Brain microvascular endothelial cell (primary cell): ENCODE measurements at regions not wholly inside any gene's neighbourhood (a gene's known extent, or its start where the extent isn't known, plus 50 kb on each side); places are given as distances from the start of the nearest gene placed in this dataset.

Experiments used
- DNase-seq: peaks from one replicate; pipeline ENCODE4 v3.0.0-alpha.2; 2020
- H3K27ac ChIP-seq: fragments of 250-450 bp; sonication (Bioruptor Pico); 2 replicates; pipeline ENCODE4 v1.5.1; 2020; ENCODE audit warnings: mild to moderate bottlenecking, moderate library complexity
- H3K27me3 ChIP-seq: fragments of 250-450 bp; sonication (Bioruptor Pico); replicated peaks from 2 replicates; pipeline ENCODE4 v1.5.1; 2020; ENCODE audit warnings: mild to moderate bottlenecking
- H3K36me3 ChIP-seq: fragments of 250-450 bp; sonication (Bioruptor Pico); replicated peaks from 2 replicates; pipeline ENCODE4 v1.5.1; 2020; ENCODE audit warnings: mild to moderate bottlenecking
- H3K4me3 ChIP-seq: 2 replicates; pipeline ENCODE4 v1.5.1; 2011; ENCODE audit warnings: low read depth, mild to moderate bottlenecking, control low read depth, low read length, moderate library complexity
- CTCF ChIP-seq: IDR thresholded peaks from 2 replicates; pipeline ENCODE4 v1.5.1; 2011; ENCODE audit warnings: low read depth, mild to moderate bottlenecking, moderate library complexity, low read length, control low read depth, inconsistent platforms; ENCODE audit errors: missing control alignments
- in situ Hi-C: cut with HindIII; loops from 2 replicates; pipeline ENCODE4 v1.10.0; 2017; ENCODE audit warnings: low sequenced_read_pairs, low pct_ligation_motif_present

DNA sequence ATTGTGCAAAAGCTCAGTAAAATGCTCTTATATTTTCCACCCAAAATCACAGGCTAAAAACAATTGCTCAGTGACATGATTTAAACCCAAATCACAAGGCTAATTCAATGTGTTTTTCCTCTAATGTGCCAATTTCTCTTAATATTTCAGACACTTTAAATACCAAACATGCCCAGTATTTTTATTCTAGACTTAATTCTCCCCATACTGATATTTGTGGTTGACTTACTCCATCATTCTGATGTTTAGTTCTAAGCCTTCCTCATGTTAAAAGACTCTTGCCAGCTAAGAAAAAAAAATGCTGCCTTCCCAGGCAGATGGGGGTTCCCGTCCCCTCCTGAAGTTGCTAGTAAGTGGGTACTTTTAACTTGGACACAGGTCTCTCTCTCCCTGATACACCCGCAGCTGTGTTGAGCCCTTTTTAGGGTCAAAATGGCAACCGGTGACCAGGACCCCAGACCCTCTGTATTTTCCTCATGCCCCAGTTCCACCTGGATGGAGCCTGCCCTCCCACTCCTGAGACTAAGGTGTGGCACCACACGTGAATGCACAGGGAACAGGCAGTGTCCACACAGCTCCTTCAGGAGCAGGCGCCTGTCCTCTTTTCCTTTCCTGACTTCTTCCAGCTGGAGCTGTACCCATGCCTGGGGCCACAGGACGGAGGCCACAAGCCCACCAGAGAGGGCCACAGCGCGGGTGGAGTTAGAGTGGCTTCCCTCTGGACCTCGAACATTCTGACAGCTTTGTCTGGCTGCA lies 118.9 kb downstream of the RIPK4 start:
- in situ Hi-C loops: no loop called here
- H3K27ac ChIP-seq: no peak overlapping the region
- no peak for DNase-seq
- H3K27me3 ChIP-seq: no peaks in the 10 kb centered on the region
- no peak overlapping the region for H3K4me3 ChIP-seq
- TF ChIP-seq CTCF: no peak
- no peaks in the 10 kb centered on the region for H3K36me3 ChIP-seq

DNA sequence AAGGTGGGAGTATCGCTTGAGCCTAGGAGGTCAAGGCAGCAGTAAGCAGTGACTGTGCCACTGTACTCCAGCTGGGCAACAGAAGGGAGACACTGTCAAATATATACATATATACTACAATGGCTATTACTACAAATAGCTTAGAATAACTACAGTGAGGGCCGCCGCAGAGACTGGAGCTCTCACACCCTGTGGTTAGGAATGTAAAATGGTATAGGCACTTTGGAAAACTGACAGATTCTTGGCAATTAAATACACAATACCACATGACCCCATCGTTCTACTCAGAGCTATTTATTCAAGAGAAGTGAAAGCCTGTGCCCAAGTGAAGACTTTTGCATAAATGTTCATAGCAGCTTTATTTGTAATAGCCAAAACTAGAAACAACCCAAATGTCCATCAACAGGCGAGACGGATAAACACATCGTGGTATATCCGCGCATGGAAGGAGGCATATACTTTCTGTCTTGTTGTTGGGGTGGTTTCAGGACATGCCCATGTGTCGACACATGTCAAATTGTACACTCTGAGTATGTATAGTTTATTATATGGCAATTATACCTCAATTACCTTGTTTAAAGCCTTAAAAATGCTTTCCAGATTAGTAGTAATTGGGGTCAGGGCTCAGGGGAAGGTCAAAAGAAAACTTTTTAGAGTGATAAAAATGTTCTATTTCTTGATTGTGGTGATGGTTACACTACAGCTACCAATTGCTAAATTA lies 123.4 kb downstream of the RIPK4 start:
- no peak for DNase-seq
- Histone ChIP-seq H3K4me3 (no peak overlapping the region), H3K27me3 (no peaks in the 10 kb centered on the region), H3K36me3 (no peaks in the 10 kb centered on the region), H3K27ac (no peak overlapping the region)
- in situ Hi-C loops: no loop called here
- no peak for TF ChIP-seq CTCF

GRCh38 chr21:41641821-41642701 lies 124.8 kb downstream of the RIPK4 start:
- no peak overlapping the region for H3K4me3 ChIP-seq
- peak; percentile 89 for DNase-seq
- in situ Hi-C loops: no loop called here
- no peaks in the 10 kb centered on the region for H3K36me3 ChIP-seq
- H3K27ac ChIP-seq: peak overlapping the region; percentile 88
- H3K27me3 ChIP-seq: no peaks in the 10 kb centered on the region
- TF ChIP-seq CTCF: no peak

- no peak for DNase-seq
- no peaks in the 10 kb centered on the region for H3K36me3 ChIP-seq
- no peak for TF ChIP-seq CTCF
- peak overlapping the region; percentile 88 for H3K27ac ChIP-seq
- in situ Hi-C loops: no loop called here
- H3K4me3 ChIP-seq: no peak overlapping the region
- H3K27me3 ChIP-seq: no peaks in the 10 kb centered on the region
Measured at GRCh38 chr21:41641510-41641815, 125.4 kb downstream of the RIPK4 start.

- no peak for TF ChIP-seq CTCF
- in situ Hi-C loops: no loop called here
- DNase-seq: no peak
- H3K4me3 ChIP-seq: no peak overlapping the region
- no peaks in the 10 kb centered on the region for H3K27me3 ChIP-seq
- peak overlapping the region; percentile 88 for H3K27ac ChIP-seq
- no peaks in the 10 kb centered on the region for H3K36me3 ChIP-seq
Measured at GRCh38 chr21:41640748-41641509, 125.9 kb downstream of the RIPK4 start.
